ENCODE measurements at regions not wholly inside any gene's neighbourhood (a gene's known extent, or its start where the extent isn't known, plus 50 kb on each side); places are given as distances from the start of the nearest gene placed in this dataset.

GRCh38 chr4:3677748-3678070, 88.5 kb upstream of the ADRA2C start:
- WGBS, 2 donors = 55 to 60% methylated on average over 7 of the region's 7 CpGs
- Histone ChIP-seq H3K4me1 (ENCODE audit: control insufficient read depth in 2 of 2, insufficient read depth in 2 of 2, low read length in 1 of 2) (no peaks in the 10 kb centered on the region), H3K9me3 (ENCODE audit: control insufficient read depth in 2 of 2, insufficient read depth in 1 of 2, low read depth in 1 of 2, low read length in 1 of 2) (no peaks in the 10 kb centered on the region), H3K27me3 (ENCODE audit: control insufficient read depth in 1 of 2, insufficient read depth in 2 of 2, low read length in 2 of 2) (no peaks in the 10 kb centered on the region), H3K4me3 (ENCODE audit: low read depth in 1 of 2, low read length in 2 of 2) (no peak overlapping the region), H3K36me3 (ENCODE audit: control insufficient read depth in 2 of 2, insufficient read depth in 2 of 2, low read length in 1 of 2) (no peaks in the 10 kb centered on the region), H3K27ac (ENCODE audit: low read depth in 2 of 2, low read length in 1 of 2) (no peak overlapping the region)

GRCh38 chr4:3676907-3677747, 89.1 kb upstream of the ADRA2C start:
- Histone ChIP-seq H3K4me3 (ENCODE audit: low read depth in 1 of 2, low read length in 2 of 2) (no peak overlapping the region), H3K27ac (ENCODE audit: low read depth in 2 of 2, low read length in 1 of 2) (no peak overlapping the region), H3K36me3 (ENCODE audit: control insufficient read depth in 2 of 2, insufficient read depth in 2 of 2, low read length in 1 of 2) (no peaks in the 10 kb centered on the region), H3K9me3 (ENCODE audit: control insufficient read depth in 2 of 2, insufficient read depth in 1 of 2, low read depth in 1 of 2, low read length in 1 of 2) (no peaks in the 10 kb centered on the region), H3K27me3 (ENCODE audit: control insufficient read depth in 1 of 2, insufficient read depth in 2 of 2, low read length in 2 of 2) (no peaks in the 10 kb centered on the region), H3K4me1 (ENCODE audit: control insufficient read depth in 2 of 2, insufficient read depth in 2 of 2, low read length in 1 of 2) (no peaks in the 10 kb centered on the region)
- 67 to 68% methylated on average over 23 to 24 of the region's 24 CpGs for WGBS, 2 donors

- Histone ChIP-seq H3K4me1 (ENCODE audit: control insufficient read depth in 2 of 2, insufficient read depth in 2 of 2, low read length in 1 of 2) (no peaks in the 10 kb centered on the region), H3K36me3 (ENCODE audit: control insufficient read depth in 2 of 2, insufficient read depth in 2 of 2, low read length in 1 of 2) (no peaks in the 10 kb centered on the region), H3K4me3 (ENCODE audit: low read depth in 1 of 2, low read length in 2 of 2) (no peak overlapping the region), H3K27me3 (ENCODE audit: control insufficient read depth in 1 of 2, insufficient read depth in 2 of 2, low read length in 2 of 2) (no peaks in the 10 kb centered on the region), H3K27ac (ENCODE audit: low read depth in 2 of 2, low read length in 1 of 2) (no peak overlapping the region), H3K9me3 (ENCODE audit: control insufficient read depth in 2 of 2, insufficient read depth in 1 of 2, low read depth in 1 of 2, low read length in 1 of 2) (no peaks in the 10 kb centered on the region)
- WGBS, 2 donors = 66 to 80% methylated on average over 7 of the region's 7 CpGs
Measured at GRCh38 chr4:3676196-3676595, 90.0 kb upstream of the ADRA2C start.

- 72 to 77% methylated on average over 32 of the region's 32 CpGs for WGBS, 2 donors
- no peaks in the 10 kb centered on the region for H3K4me1 ChIP-seq (ENCODE audit: control insufficient read depth in 2 of 2, insufficient read depth in 2 of 2, low read length in 1 of 2)
- H3K27ac ChIP-seq (ENCODE audit: low read depth in 2 of 2, low read length in 1 of 2) = no peak overlapping the region
- no peaks in the 10 kb centered on the region for H3K9me3 ChIP-seq (ENCODE audit: control insufficient read depth in 2 of 2, insufficient read depth in 1 of 2, low read depth in 1 of 2, low read length in 1 of 2)
- H3K36me3 ChIP-seq (ENCODE audit: control insufficient read depth in 2 of 2, insufficient read depth in 2 of 2, low read length in 1 of 2) = no peaks in the 10 kb centered on the region
- H3K4me3 ChIP-seq (ENCODE audit: low read depth in 1 of 2, low read length in 2 of 2) = no peak overlapping the region
- H3K27me3 ChIP-seq (ENCODE audit: control insufficient read depth in 1 of 2, insufficient read depth in 2 of 2, low read length in 2 of 2) = no peaks in the 10 kb centered on the region
Measured at GRCh38 chr4:3675251-3676115, 90.7 kb upstream of the ADRA2C start.

GRCh38 chr4:3674479-3674851, 91.7 kb upstream of the ADRA2C start:
- Histone ChIP-seq H3K4me1 (ENCODE audit: control insufficient read depth in 2 of 2, insufficient read depth in 2 of 2, low read length in 1 of 2) (no peaks in the 10 kb centered on the region), H3K36me3 (ENCODE audit: control insufficient read depth in 2 of 2, insufficient read depth in 2 of 2, low read length in 1 of 2) (no peaks in the 10 kb centered on the region), H3K9me3 (ENCODE audit: control insufficient read depth in 2 of 2, insufficient read depth in 1 of 2, low read depth in 1 of 2, low read length in 1 of 2) (no peaks in the 10 kb centered on the region), H3K4me3 (ENCODE audit: low read depth in 1 of 2, low read length in 2 of 2) (no peak overlapping the region), H3K27me3 (ENCODE audit: control insufficient read depth in 1 of 2, insufficient read depth in 2 of 2, low read length in 2 of 2) (no peaks in the 10 kb centered on the region), H3K27ac (ENCODE audit: low read depth in 2 of 2, low read length in 1 of 2) (no peak overlapping the region)
- 53 to 54% methylated on average over 7 of the region's 7 CpGs for WGBS, 2 donors

- no peak overlapping the region for H3K4me3 ChIP-seq (ENCODE audit: low read depth in 1 of 2, low read length in 2 of 2)
- H3K4me1 ChIP-seq (ENCODE audit: control insufficient read depth in 2 of 2, insufficient read depth in 2 of 2, low read length in 1 of 2) = no peaks in the 10 kb centered on the region
- no peaks in the 10 kb centered on the region for H3K9me3 ChIP-seq (ENCODE audit: control insufficient read depth in 2 of 2, insufficient read depth in 1 of 2, low read depth in 1 of 2, low read length in 1 of 2)
- WGBS, 2 donors = 83 to 84% methylated on average over 13 of the region's 13 CpGs
- H3K36me3 ChIP-seq (ENCODE audit: control insufficient read depth in 2 of 2, insufficient read depth in 2 of 2, low read length in 1 of 2) = no peaks in the 10 kb centered on the region
- H3K27ac ChIP-seq (ENCODE audit: low read depth in 2 of 2, low read length in 1 of 2) = no peak overlapping the region
- no peaks in the 10 kb centered on the region for H3K27me3 ChIP-seq (ENCODE audit: control insufficient read depth in 1 of 2, insufficient read depth in 2 of 2, low read length in 2 of 2)
Measured at GRCh38 chr4:3673716-3674478, 92.3 kb upstream of the ADRA2C start.

- H3K4me1 ChIP-seq (ENCODE audit: control insufficient read depth in 2 of 2, insufficient read depth in 2 of 2, low read length in 1 of 2) = no peaks in the 10 kb centered on the region
- H3K4me3 ChIP-seq (ENCODE audit: low read depth in 1 of 2, low read length in 2 of 2) = no peak overlapping the region
- no peaks in the 10 kb centered on the region for H3K27me3 ChIP-seq (ENCODE audit: control insufficient read depth in 1 of 2, insufficient read depth in 2 of 2, low read length in 2 of 2)
- WGBS, 2 donors = 80 to 90% methylated on average over 4 of the region's 4 CpGs
- no peaks in the 10 kb centered on the region for H3K9me3 ChIP-seq (ENCODE audit: control insufficient read depth in 2 of 2, insufficient read depth in 1 of 2, low read depth in 1 of 2, low read length in 1 of 2)
- no peak overlapping the region for H3K27ac ChIP-seq (ENCODE audit: low read depth in 2 of 2, low read length in 1 of 2)
- H3K36me3 ChIP-seq (ENCODE audit: control insufficient read depth in 2 of 2, insufficient read depth in 2 of 2, low read length in 1 of 2) = no peaks in the 10 kb centered on the region
Measured at GRCh38 chr4:3673176-3673575, 93.0 kb upstream of the ADRA2C start.

GRCh38 chr4:3672465-3672831, 93.7 kb upstream of the ADRA2C start:
- 80 to 87% methylated on average over 3 of the region's 3 CpGs for WGBS, 2 donors
- H3K9me3 ChIP-seq (ENCODE audit: control insufficient read depth in 2 of 2, insufficient read depth in 1 of 2, low read depth in 1 of 2, low read length in 1 of 2) = peaks cover 0 to 5% of the 10 kb centered on the region in 2 donors
- no peaks in the 10 kb centered on the region for H3K27me3 ChIP-seq (ENCODE audit: control insufficient read depth in 1 of 2, insufficient read depth in 2 of 2, low read length in 2 of 2)
- no peak overlapping the region for H3K4me3 ChIP-seq (ENCODE audit: low read depth in 1 of 2, low read length in 2 of 2)
- no peak overlapping the region for H3K27ac ChIP-seq (ENCODE audit: low read depth in 2 of 2, low read length in 1 of 2)
- no peaks in the 10 kb centered on the region for H3K4me1 ChIP-seq (ENCODE audit: control insufficient read depth in 2 of 2, insufficient read depth in 2 of 2, low read length in 1 of 2)
- H3K36me3 ChIP-seq (ENCODE audit: control insufficient read depth in 2 of 2, insufficient read depth in 2 of 2, low read length in 1 of 2) = no peaks in the 10 kb centered on the region

- H3K4me1 ChIP-seq (ENCODE audit: control insufficient read depth in 2 of 2, insufficient read depth in 2 of 2, low read length in 1 of 2) = no peaks in the 10 kb centered on the region
- no peak overlapping the region for H3K4me3 ChIP-seq (ENCODE audit: low read depth in 1 of 2, low read length in 2 of 2)
- WGBS, 2 donors = 49% methylated on average over 12 of the region's 12 CpGs
- peaks cover 5 to 11% of the 10 kb centered on the region in 2 donors for H3K9me3 ChIP-seq (ENCODE audit: control insufficient read depth in 2 of 2, insufficient read depth in 1 of 2, low read depth in 1 of 2, low read length in 1 of 2)
- H3K27me3 ChIP-seq (ENCODE audit: control insufficient read depth in 1 of 2, insufficient read depth in 2 of 2, low read length in 2 of 2) = no peaks in the 10 kb centered on the region
- H3K27ac ChIP-seq (ENCODE audit: low read depth in 2 of 2, low read length in 1 of 2) = no peak overlapping the region
- H3K36me3 ChIP-seq (ENCODE audit: control insufficient read depth in 2 of 2, insufficient read depth in 2 of 2, low read length in 1 of 2) = no peaks in the 10 kb centered on the region
Measured at GRCh38 chr4:3671571-3672464, 94.4 kb upstream of the ADRA2C start.
